GM10266 (cell line): ENCODE measurements at regions not wholly inside any gene's neighbourhood (a gene's known extent, or its start where the extent isn't known, plus 50 kb on each side); places are given as distances from the start of the nearest gene placed in this dataset.

ENCODE experiments used
- DNase-seq: peaks from one replicate; pipeline ENCODE4 v3.0.0; 2012; ENCODE audit errors: extremely low spot score
- TF ChIP-seq, protein P1 (sequence below): IDR thresholded peaks from 2 replicates; pipeline ENCODE4 v1.5.1; 2012; ENCODE audit warnings: mild to moderate bottlenecking, low read depth; ENCODE audit not compliant: control insufficient read depth, insufficient read depth; ENCODE audit errors: missing control alignments

DNA sequence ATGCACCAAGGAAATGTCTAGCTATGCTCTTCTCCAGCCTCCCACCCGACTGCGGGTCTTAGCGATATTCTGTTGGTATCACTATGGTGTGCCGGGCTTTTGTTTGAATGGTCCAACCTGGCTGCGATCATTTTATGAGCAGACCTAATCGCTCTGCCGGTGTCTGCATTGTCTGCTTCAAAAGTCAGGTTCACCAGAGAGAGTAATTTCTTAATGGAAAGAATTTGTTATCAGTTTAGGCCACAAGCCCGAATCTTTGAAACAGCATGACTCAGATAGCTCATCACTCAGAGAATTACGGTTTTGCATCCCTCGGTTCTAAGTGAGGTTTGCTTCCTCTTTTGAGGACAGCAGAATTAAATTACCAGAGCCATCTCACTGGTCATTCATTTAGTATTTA, 521.0 kb upstream of the ARID1B start:
- DNase-seq = no peak
- TF ChIP-seq, protein P1, sequence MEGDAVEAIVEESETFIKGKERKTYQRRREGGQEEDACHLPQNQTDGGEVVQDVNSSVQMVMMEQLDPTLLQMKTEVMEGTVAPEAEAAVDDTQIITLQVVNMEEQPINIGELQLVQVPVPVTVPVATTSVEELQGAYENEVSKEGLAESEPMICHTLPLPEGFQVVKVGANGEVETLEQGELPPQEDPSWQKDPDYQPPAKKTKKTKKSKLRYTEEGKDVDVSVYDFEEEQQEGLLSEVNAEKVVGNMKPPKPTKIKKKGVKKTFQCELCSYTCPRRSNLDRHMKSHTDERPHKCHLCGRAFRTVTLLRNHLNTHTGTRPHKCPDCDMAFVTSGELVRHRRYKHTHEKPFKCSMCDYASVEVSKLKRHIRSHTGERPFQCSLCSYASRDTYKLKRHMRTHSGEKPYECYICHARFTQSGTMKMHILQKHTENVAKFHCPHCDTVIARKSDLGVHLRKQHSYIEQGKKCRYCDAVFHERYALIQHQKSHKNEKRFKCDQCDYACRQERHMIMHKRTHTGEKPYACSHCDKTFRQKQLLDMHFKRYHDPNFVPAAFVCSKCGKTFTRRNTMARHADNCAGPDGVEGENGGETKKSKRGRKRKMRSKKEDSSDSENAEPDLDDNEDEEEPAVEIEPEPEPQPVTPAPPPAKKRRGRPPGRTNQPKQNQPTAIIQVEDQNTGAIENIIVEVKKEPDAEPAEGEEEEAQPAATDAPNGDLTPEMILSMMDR = no peak

DNA sequence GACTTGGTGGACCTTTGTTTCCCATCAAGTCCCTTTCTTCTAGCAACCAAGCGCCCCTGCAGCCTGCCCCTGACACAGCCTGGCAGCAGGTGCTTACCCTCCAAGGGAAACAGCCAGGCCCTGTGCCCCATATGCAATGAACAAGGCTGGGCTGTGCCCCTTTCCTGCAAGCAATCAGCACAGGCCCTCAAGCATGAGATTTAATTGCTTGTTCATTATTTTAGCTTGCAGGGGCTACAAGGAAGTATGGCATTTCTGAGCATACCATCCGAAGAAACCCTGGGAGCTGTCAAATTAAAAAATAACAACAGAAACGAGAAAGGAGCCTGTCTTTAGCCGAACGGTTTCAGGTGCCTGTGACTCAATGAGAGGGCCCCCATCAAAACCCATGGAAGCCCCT, 522.9 kb upstream of the ARID1B start:
- no peak for DNase-seq
- TF ChIP-seq, protein P1 = no peak

DNA sequence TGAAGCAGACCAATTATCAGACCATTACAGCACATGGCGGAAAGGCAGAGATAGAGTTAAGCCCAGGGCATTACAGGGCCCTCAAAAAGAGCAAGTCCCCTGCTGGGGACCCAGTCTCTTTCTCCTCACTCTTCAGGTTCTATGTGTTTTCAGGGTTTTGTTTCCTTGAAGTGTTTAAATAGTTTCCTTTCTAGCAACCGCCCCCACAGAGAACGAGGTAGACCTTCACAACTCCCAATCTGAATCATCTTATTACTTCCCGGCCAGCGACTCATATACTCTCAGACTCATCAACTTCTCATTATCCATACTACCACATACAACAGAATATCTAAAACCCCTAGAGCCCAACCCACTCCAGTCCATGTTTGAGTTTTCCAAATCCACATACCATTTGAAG, 526.6 kb upstream of the ARID1B start:
- DNase-seq = no peak
- TF ChIP-seq, protein P1 = no peak

DNA sequence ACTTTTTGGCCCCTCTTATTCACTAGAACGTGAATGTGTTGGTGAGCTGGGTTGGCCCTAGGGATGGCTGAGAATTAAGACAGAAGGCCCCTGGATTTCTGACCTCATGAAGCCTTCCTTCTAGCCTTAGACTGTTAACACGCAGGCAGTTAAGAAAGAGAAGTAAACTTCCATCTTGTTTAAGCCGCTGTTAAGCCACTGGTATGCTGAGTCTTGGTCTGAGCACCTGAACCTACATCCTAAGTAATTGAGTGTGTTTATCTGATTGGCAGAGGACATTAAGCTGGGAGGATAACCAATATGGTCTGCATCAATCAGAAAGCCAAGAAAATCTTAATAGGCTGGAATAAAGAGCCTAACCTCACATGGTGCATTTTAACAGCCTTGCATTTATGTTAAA, 535.0 kb upstream of the ARID1B start:
- TF ChIP-seq, protein P1 = no peak
- no peak for DNase-seq

DNA sequence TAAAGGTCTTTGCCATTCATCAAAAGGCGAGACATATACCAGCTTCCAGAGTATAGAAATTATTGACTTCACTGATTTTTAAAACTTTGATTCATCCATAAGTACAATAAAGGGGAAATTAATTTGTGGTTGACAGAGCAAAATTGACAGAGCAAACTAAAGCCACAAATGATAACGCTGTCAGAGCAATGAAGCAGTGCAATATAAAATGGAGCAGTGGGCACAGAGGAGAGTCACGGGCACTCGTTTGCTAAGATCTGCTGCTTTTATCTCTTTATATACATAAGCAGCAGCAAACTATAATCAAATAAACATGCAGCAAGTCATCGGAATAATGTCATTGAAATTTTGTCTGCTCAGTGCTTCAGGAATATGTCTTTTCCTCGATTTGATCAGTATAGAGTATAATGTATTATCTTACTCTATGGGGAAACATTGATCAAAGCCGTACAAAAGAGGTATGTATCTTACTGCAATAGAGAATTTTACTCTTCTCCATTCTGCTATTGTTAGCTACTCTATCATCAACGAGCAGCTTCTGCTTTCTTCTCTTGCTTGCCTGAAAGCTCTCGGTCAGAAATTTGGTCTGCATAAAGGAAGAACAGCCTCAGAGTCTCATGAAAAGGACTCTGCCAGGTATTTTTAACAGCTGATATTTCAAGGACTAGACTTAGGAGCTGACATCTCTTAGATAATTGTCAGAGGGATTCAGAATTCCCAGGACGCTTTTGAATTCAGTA, 546.0 kb upstream of the ARID1B start:
- TF ChIP-seq, protein P1 = no peak
- DNase-seq = no peak

DNA sequence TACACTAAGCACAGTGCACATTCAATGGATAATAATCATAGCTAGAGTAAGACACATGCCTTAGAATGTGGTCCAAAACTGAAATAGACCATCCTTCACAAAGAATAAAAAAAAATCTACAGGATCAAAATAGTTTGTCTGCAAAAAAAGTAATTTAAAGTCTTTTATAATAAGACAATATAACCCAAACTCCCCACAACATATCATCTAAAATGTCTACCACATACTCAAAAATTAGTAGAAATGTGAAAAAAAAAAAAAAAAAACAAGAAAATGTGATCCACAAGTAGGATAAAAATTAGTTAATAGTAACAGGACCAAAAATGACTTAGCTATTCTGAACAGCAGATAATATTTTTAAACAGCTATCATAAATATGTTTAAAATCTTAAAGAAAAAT, 557.2 kb upstream of the ARID1B start:
- TF ChIP-seq, protein P1 = no peak
- DNase-seq = no peak

DNA sequence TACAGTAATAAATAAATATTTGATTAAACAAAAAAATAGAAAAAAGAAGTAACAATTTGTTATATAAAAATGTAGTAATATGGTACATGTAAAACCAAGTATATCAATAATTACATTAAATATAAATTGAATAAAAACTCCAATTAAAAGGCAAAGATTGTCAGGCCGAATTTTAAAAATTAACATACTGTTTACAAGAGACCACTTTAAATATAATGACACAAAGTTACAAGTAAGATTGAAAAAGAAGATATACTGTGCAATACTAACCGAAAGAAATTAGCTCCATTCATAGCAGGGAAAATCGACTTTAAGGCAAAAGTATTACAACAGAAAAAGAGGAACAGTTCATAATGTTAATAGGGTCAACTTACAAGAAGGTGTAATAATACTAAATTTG, 571.5 kb upstream of the ARID1B start:
- TF ChIP-seq, protein P1 = no peak
- DNase-seq = no peak
